ENCODE measurements at regions not wholly inside any gene's neighbourhood (a gene's known extent, or its start where the extent isn't known, plus 50 kb on each side); places are given as distances from the start of the nearest gene placed in this dataset.

DNA sequence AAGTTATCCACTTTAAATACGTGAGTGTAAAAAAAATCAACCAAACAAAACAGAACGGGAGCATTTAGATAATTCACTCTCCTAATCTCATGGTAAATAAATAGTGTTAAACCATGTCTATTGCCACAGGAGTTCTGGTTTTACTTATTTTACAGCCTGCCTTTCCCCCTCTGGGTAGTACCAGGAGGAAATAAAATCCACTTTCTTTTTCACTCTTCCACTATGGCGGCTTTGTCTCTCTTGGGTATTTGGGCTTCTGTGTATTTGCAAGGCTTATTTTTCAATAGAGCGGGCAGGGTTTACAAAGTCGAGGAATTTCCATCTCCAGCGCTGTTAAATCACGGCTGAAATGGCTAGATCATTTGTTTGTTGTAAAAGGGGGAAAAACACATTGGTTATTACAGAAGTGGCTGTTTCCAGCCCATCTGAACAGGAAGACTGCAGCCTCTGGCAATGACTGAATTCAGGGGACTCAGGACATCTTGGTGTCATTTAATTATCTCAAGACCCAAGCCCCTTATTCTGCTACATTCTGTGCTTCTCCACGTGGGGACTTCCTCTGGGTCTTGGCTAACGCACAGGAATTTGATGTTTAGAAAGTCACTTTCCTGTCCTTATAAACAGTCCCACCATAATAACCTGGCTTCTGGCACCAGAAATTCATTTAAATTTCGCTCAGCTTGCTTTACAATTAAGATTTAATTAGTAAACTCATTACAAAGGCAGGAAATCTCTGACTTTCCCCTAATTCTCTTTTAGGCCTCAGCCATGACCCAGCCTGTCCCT is 323.9 kb downstream of the GATA3 start:
- Histone ChIP-seq H3K4me3 (no peak overlapping the region), H3K9me3 (ENCODE audit: low read depth) (no peaks in the 10 kb centered on the region), H3K4me1 (ENCODE audit: insufficient read depth) (peaks cover 8% of the 10 kb centered on the region), H3K79me2 (no peaks in the 10 kb centered on the region), H3K36me3 (replicated peaks; ENCODE audit: insufficient read depth, low read depth) (no peaks in the 10 kb centered on the region), H4K20me1 (ENCODE audit: insufficient read depth, poor library complexity, severe bottlenecking) (no peaks in the 10 kb centered on the region), H3K27me3 (no peaks in the 10 kb centered on the region), H2AFZ (peak overlapping the region; percentile 10), H3K9me2 (replicated peaks; ENCODE audit: insufficient read depth) (no peaks in the 10 kb centered on the region), H3K27ac (no peak overlapping the region), H3K4me2 (peak overlapping the region; percentile 56)
- TF ChIP-seq EZH2phosphoT487 (IDR thresholded peaks at IDR 0.05; ENCODE audit: low read depth, severe bottlenecking, unreplicated experiment) (peak; percentile 91), EZH2 (IDR thresholded peaks at IDR 0.05; ENCODE audit: borderline replicate concordance) (no peak)
- TF ChIP-seq, protein P1, sequence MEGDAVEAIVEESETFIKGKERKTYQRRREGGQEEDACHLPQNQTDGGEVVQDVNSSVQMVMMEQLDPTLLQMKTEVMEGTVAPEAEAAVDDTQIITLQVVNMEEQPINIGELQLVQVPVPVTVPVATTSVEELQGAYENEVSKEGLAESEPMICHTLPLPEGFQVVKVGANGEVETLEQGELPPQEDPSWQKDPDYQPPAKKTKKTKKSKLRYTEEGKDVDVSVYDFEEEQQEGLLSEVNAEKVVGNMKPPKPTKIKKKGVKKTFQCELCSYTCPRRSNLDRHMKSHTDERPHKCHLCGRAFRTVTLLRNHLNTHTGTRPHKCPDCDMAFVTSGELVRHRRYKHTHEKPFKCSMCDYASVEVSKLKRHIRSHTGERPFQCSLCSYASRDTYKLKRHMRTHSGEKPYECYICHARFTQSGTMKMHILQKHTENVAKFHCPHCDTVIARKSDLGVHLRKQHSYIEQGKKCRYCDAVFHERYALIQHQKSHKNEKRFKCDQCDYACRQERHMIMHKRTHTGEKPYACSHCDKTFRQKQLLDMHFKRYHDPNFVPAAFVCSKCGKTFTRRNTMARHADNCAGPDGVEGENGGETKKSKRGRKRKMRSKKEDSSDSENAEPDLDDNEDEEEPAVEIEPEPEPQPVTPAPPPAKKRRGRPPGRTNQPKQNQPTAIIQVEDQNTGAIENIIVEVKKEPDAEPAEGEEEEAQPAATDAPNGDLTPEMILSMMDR (IDR thresholded peaks at IDR 0.05; ENCODE audit: poor library complexity), result no peak
- no peak for DNase-seq (ENCODE audit: low spot score)
- WGBS (ENCODE audit: low lambda C conversion rate, missing lambda C conversion rate), result 41% methylated on average over 10 of the region's 10 CpGs

DNA sequence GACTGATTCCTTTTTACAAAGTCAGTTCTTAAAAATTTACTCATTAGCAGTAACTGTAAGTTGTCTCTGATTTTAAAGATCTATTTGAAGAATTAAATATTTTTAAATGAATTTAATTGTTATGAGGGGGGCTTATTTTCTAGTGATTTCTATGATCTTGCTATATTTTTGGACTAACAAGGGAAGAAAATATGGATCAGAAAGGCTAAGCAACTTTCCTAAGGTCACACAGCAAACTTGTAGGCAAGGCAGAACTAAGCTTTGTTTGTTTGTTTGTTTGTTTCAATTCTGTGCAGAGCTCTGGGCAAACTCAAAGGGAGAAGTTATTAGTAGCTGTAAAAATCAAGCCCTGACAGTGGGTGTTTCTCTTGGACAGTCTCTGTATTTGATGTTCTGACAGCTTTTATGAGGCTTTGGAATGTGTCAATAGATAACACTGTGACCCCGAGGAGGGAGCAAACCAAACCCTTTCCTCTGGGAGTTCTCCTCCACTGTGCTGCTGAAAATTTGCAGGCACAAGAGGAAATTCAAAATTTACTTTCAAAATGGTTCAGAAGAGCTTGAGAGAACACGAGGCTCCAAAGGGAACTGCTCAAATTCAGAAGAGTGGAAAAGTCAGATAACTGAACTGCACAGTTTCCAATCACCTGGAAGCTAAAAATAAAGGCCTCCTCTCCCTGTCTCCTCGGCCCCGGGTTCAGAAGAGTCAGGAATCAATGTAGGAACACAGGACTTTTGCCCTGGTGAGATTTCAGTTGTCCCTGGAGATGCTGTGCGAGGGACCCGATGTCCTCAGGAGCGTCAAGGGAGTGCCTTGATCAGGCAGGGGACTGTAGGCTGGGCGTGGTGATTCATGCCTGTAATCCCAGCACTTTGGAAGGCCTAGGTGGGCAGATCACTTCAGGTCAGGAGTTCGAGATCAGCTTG is 325.7 kb downstream of the GATA3 start:
- TF ChIP-seq EZH2phosphoT487 (IDR thresholded peaks at IDR 0.05; ENCODE audit: low read depth, severe bottlenecking, unreplicated experiment), result no peak
- H3K27me3 ChIP-seq, result no peaks in the 10 kb centered on the region
- H4K20me1 ChIP-seq (ENCODE audit: insufficient read depth, poor library complexity, severe bottlenecking), result no peaks in the 10 kb centered on the region
- peaks cover 8% of the 10 kb centered on the region for H3K4me1 ChIP-seq (ENCODE audit: insufficient read depth)
- WGBS (ENCODE audit: low lambda C conversion rate, missing lambda C conversion rate), result 42% methylated on average over 9 of the region's 9 CpGs
- peak overlapping the region; percentile 48 for H3K27ac ChIP-seq
- peak overlapping the region; percentile 36 for H3K4me2 ChIP-seq
- no peaks in the 10 kb centered on the region for H3K79me2 ChIP-seq
- H2AFZ ChIP-seq, result no peak overlapping the region
- peak; percentile 38 for DNase-seq (ENCODE audit: low spot score)
- H3K36me3 ChIP-seq (replicated peaks; ENCODE audit: insufficient read depth, low read depth), result no peaks in the 10 kb centered on the region
- H3K4me3 ChIP-seq, result no peak overlapping the region
- H3K9me2 ChIP-seq (replicated peaks; ENCODE audit: insufficient read depth), result no peaks in the 10 kb centered on the region
- no peaks in the 10 kb centered on the region for H3K9me3 ChIP-seq (ENCODE audit: low read depth)

DNA sequence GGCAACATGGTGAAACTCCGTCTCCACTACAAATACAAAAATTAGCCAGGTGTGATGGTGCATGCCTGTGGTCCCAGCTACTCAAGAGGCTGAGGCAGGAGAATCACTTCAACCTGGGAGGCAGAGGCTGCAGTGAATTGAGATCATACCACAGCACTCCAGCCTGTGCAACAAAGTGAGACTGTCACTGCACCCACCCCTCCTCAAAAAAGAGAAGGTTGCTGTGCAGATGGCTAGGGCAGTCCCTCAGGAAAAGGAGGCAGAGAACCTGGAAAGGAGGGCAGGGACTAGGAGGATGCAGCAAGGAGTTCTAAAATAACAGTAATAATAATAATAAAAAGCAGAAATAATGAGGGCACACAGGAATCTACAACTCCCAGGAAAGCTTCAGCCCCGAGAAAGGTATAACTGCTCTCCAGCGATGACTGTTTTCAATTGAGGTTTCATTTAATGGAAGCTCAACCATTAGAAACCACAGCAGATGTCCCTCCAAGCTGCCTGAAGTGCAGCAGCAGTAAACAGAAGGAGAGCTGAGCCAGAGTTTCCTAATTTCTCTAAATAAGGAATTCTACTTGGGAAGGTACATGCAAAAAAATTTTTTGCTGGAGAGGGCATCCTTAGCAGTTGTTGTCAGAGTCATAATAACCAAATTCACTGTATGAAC is 326.5 kb downstream of the GATA3 start:
- no peak for DNase-seq (ENCODE audit: low spot score)
- no peaks in the 10 kb centered on the region for H3K9me2 ChIP-seq (replicated peaks; ENCODE audit: insufficient read depth)
- H3K4me2 ChIP-seq, result peak overlapping the region; percentile 13
- H4K20me1 ChIP-seq (ENCODE audit: insufficient read depth, poor library complexity, severe bottlenecking), result no peaks in the 10 kb centered on the region
- 63% methylated on average over 3 of the region's 3 CpGs for WGBS (ENCODE audit: low lambda C conversion rate, missing lambda C conversion rate)
- H3K4me1 ChIP-seq (ENCODE audit: insufficient read depth), result peaks cover 8% of the 10 kb centered on the region
- no peaks in the 10 kb centered on the region for H3K36me3 ChIP-seq (replicated peaks; ENCODE audit: insufficient read depth, low read depth)
- H3K4me3 ChIP-seq, result no peak overlapping the region
- no peaks in the 10 kb centered on the region for H3K27me3 ChIP-seq
- no peak overlapping the region for H3K27ac ChIP-seq
- no peaks in the 10 kb centered on the region for H3K79me2 ChIP-seq
- TF ChIP-seq EZH2 (IDR thresholded peaks at IDR 0.05; ENCODE audit: borderline replicate concordance) (no peak), EZH2phosphoT487 (IDR thresholded peaks at IDR 0.05; ENCODE audit: low read depth, severe bottlenecking, unreplicated experiment) (no peak)
- TF ChIP-seq, protein P1 (IDR thresholded peaks at IDR 0.05; ENCODE audit: poor library complexity), result no peak
- H2AFZ ChIP-seq, result no peak overlapping the region
- no peaks in the 10 kb centered on the region for H3K9me3 ChIP-seq (ENCODE audit: low read depth)
